Bronchial epithelial cell (primary cell): ENCODE measurements at regions not wholly inside any gene's neighbourhood (a gene's known extent, or its start where the extent isn't known, plus 50 kb on each side); places are given as distances from the start of the nearest gene placed in this dataset.

Experiments
- DNase-seq: peaks from one replicate; pipeline ENCODE4 v3.0.0-alpha.2; 2010; ENCODE audit warnings: low read depth
- FAIRE-seq: peaks from 2 replicates; lab custom pipeline; 2011; peaks lifted over from hg19 to GRCh38; lab: Jason Lieb, UNC
- H3K27me3 ChIP-seq: 2 replicates; pipeline ENCODE4 v1.5.1; 2011; ENCODE audit warnings: low read length; ENCODE audit not compliant: control insufficient read depth, insufficient read depth
- H3K36me3 ChIP-seq: 2 replicates; pipeline ENCODE4 v1.5.1; 2011; ENCODE audit warnings: low read length; ENCODE audit not compliant: control insufficient read depth, insufficient read depth
- H3K4me3 ChIP-seq: 2 replicates; pipeline ENCODE4 v1.5.1; 2011; ENCODE audit warnings: mild to moderate bottlenecking, low read depth, low read length, control low read depth
- CTCF ChIP-seq: IDR thresholded peaks from 2 replicates; pipeline ENCODE4 v1.5.1; 2011; ENCODE audit warnings: mild to moderate bottlenecking, moderate library complexity, low read length, control low read depth, inconsistent platforms; ENCODE audit not compliant: insufficient read depth, severe bottlenecking

- Histone ChIP-seq H3K36me3 (no peaks in the 10 kb centered on the region), H3K4me3 (no peak overlapping the region), H3K27me3 (no peaks in the 10 kb centered on the region)
- FAIRE-seq (no peak), DNase-seq (no peak)
- no peak for TF ChIP-seq CTCF
Observed at GRCh38 chr3:151955356-151955755, 81.9 kb downstream of the SUCNR1 start.

GRCh38 chr3:151960961-151961580, 87.6 kb downstream of the SUCNR1 start:
- Histone ChIP-seq H3K4me3 (no peak overlapping the region), H3K27me3 (no peaks in the 10 kb centered on the region), H3K36me3 (no peaks in the 10 kb centered on the region)
- no peak for FAIRE-seq
- DNase-seq = no peak
- TF ChIP-seq CTCF = no peak

- Histone ChIP-seq H3K4me3 (no peak overlapping the region), H3K36me3 (no peaks in the 10 kb centered on the region), H3K27me3 (no peaks in the 10 kb centered on the region)
- TF ChIP-seq CTCF = no peak
- DNase-seq (no peak), FAIRE-seq (no peak)
Observed at GRCh38 chr3:151962352-151962751, 88.9 kb downstream of the SUCNR1 start.

GRCh38 chr3:151962912-151963311, 89.5 kb downstream of the SUCNR1 start:
- no peaks in the 10 kb centered on the region for H3K27me3 ChIP-seq
- no peak for TF ChIP-seq CTCF
- DNase-seq = no peak
- FAIRE-seq = no peak
- H3K4me3 ChIP-seq = no peak overlapping the region
- no peaks in the 10 kb centered on the region for H3K36me3 ChIP-seq

- H3K4me3 ChIP-seq = no peak overlapping the region
- no peaks in the 10 kb centered on the region for H3K27me3 ChIP-seq
- peak; percentile 88 for DNase-seq
- no peak for FAIRE-seq
- no peaks in the 10 kb centered on the region for H3K36me3 ChIP-seq
- TF ChIP-seq CTCF = no peak
Observed at GRCh38 chr3:151964743-151965142, 91.3 kb downstream of the SUCNR1 start.
